ENCODE measurements at regions not wholly inside any gene's neighbourhood (a gene's known extent, or its start where the extent isn't known, plus 50 kb on each side); places are given as distances from the start of the nearest gene placed in this dataset.
A peak's percentile ranks its signal among the peaks of the same experiment; 100 is the strongest.
"Not testable (repeated sequence)": the region's sequence is repeated elsewhere in the genome, so short reads cannot be mapped to it uniquely, and the experiment has no call there.

GRCh38 chr18:59065684-59066083 lies 74.0 kb upstream of the SEC11C start:
- DNase-seq (ENCODE audit: low read depth in 6 of 9, low spot score in 9 of 9), result no peak
- peaks cover 0 to 5% of the 10 kb centered on the region in 2 donors for H3K27me3 ChIP-seq (ENCODE audit: control insufficient read depth in 2 of 2, insufficient read depth in 1 of 2, low read length in 1 of 2)
- no peak overlapping the region for H3K4me3 ChIP-seq (ENCODE audit: low read length in 2 of 2)
- H3K36me3 ChIP-seq (ENCODE audit: control insufficient read depth in 2 of 2, insufficient read depth in 2 of 2, low read length in 1 of 2), result no peaks in the 10 kb centered on the region
- no peak overlapping the region for H3K27ac ChIP-seq (ENCODE audit: low read depth in 1 of 2, low read length in 1 of 2)
- WGBS, result 96% methylated on average over 6 of the region's 6 CpGs
- no peaks in the 10 kb centered on the region for H3K9me3 ChIP-seq (ENCODE audit: control insufficient read depth in 2 of 2, insufficient read depth in 1 of 2, low read length in 1 of 2)
- H3K4me1 ChIP-seq (ENCODE audit: control insufficient read depth in 2 of 2, insufficient read depth in 2 of 2, low read length in 2 of 2), result no peaks in the 10 kb centered on the region

DNA sequence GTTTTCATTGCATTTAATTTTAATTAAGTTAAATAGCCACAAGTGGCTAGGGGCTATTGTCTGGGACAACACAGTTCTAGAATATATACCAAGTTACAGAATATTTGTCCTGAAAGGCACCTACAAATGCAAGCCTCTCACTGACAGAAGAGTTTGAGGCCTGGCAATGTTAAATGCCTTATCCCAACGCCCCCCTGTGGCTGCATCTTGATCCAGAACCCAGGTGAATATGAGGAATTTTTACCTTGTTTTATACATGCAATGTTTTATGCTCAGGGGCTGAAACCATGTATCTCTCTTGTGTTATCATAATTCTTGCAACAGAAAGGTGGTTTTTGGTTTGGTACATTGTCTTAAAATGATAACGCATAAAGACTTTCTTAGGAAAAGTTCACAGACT lies 71.8 kb upstream of the SEC11C start:
- no peak overlapping the region for H3K27ac ChIP-seq (ENCODE audit: low read depth in 1 of 2, low read length in 1 of 2)
- no peaks in the 10 kb centered on the region for H3K9me3 ChIP-seq (ENCODE audit: control insufficient read depth in 2 of 2, insufficient read depth in 1 of 2, low read length in 1 of 2)
- no peaks in the 10 kb centered on the region for H3K36me3 ChIP-seq (ENCODE audit: control insufficient read depth in 2 of 2, insufficient read depth in 2 of 2, low read length in 1 of 2)
- H3K4me1 ChIP-seq (ENCODE audit: control insufficient read depth in 2 of 2, insufficient read depth in 2 of 2, low read length in 2 of 2), result no peaks in the 10 kb centered on the region
- no peak for DNase-seq (ENCODE audit: low read depth in 6 of 9, low spot score in 9 of 9)
- 70% methylated on average over 2 of the region's 2 CpGs for WGBS
- H3K4me3 ChIP-seq (ENCODE audit: low read length in 2 of 2), result no peak overlapping the region
- peaks cover 0 to 2% of the 10 kb centered on the region in 2 donors for H3K27me3 ChIP-seq (ENCODE audit: control insufficient read depth in 2 of 2, insufficient read depth in 1 of 2, low read length in 1 of 2)

GRCh38 chr18:59068276-59069071 lies 71.2 kb upstream of the SEC11C start:
- DNase-seq (ENCODE audit: low read depth in 6 of 9, low spot score in 9 of 9), result no peak
- peaks cover 0 to 2% of the 10 kb centered on the region in 2 donors for H3K27me3 ChIP-seq (ENCODE audit: control insufficient read depth in 2 of 2, insufficient read depth in 1 of 2, low read length in 1 of 2)
- H3K36me3 ChIP-seq (ENCODE audit: control insufficient read depth in 2 of 2, insufficient read depth in 2 of 2, low read length in 1 of 2), result no peaks in the 10 kb centered on the region
- 95% methylated on average over 12 of the region's 12 CpGs for WGBS
- no peaks in the 10 kb centered on the region for H3K4me1 ChIP-seq (ENCODE audit: control insufficient read depth in 2 of 2, insufficient read depth in 2 of 2, low read length in 2 of 2)
- no peak overlapping the region for H3K4me3 ChIP-seq (ENCODE audit: low read length in 2 of 2)
- no peak overlapping the region for H3K27ac ChIP-seq (ENCODE audit: low read depth in 1 of 2, low read length in 1 of 2)
- H3K9me3 ChIP-seq (ENCODE audit: control insufficient read depth in 2 of 2, insufficient read depth in 1 of 2, low read length in 1 of 2), result no peaks in the 10 kb centered on the region

GRCh38 chr18:59070181-59070912 lies 69.3 kb upstream of the SEC11C start:
- Histone ChIP-seq H3K4me1 (ENCODE audit: control insufficient read depth in 2 of 2, insufficient read depth in 2 of 2, low read length in 2 of 2) (no peaks in the 10 kb centered on the region), H3K4me3 (ENCODE audit: low read length in 2 of 2) (no peak overlapping the region), H3K27me3 (ENCODE audit: control insufficient read depth in 2 of 2, insufficient read depth in 1 of 2, low read length in 1 of 2) (peaks cover 0 to 2% of the 10 kb centered on the region in 2 donors), H3K36me3 (ENCODE audit: control insufficient read depth in 2 of 2, insufficient read depth in 2 of 2, low read length in 1 of 2) (no peaks in the 10 kb centered on the region), H3K9me3 (ENCODE audit: control insufficient read depth in 2 of 2, insufficient read depth in 1 of 2, low read length in 1 of 2) (no peaks in the 10 kb centered on the region), H3K27ac (ENCODE audit: low read depth in 1 of 2, low read length in 1 of 2) (no peak overlapping the region)
- WGBS, result 40% methylated on average over 19 of the region's 19 CpGs
- DNase-seq (ENCODE audit: low read depth in 6 of 9, low spot score in 9 of 9), result peak; percentile 37 to 81 (median 60)

GRCh38 chr18:59072727-59073421 lies 66.8 kb upstream of the SEC11C start:
- H3K9me3 ChIP-seq (ENCODE audit: control insufficient read depth in 2 of 2, insufficient read depth in 1 of 2, low read length in 1 of 2), result no peaks in the 10 kb centered on the region
- DNase-seq (ENCODE audit: low read depth in 6 of 9, low spot score in 9 of 9), result no peak
- no peak overlapping the region for H3K4me3 ChIP-seq (ENCODE audit: low read length in 2 of 2)
- no peaks in the 10 kb centered on the region for H3K4me1 ChIP-seq (ENCODE audit: control insufficient read depth in 2 of 2, insufficient read depth in 2 of 2, low read length in 2 of 2)
- 93% methylated on average over 6 of the region's 6 CpGs for WGBS
- H3K27ac ChIP-seq (ENCODE audit: low read depth in 1 of 2, low read length in 1 of 2), result no peak overlapping the region
- peaks cover 0 to 2% of the 10 kb centered on the region in 2 donors for H3K27me3 ChIP-seq (ENCODE audit: control insufficient read depth in 2 of 2, insufficient read depth in 1 of 2, low read length in 1 of 2)
- H3K36me3 ChIP-seq (ENCODE audit: control insufficient read depth in 2 of 2, insufficient read depth in 2 of 2, low read length in 1 of 2), result no peaks in the 10 kb centered on the region

DNA sequence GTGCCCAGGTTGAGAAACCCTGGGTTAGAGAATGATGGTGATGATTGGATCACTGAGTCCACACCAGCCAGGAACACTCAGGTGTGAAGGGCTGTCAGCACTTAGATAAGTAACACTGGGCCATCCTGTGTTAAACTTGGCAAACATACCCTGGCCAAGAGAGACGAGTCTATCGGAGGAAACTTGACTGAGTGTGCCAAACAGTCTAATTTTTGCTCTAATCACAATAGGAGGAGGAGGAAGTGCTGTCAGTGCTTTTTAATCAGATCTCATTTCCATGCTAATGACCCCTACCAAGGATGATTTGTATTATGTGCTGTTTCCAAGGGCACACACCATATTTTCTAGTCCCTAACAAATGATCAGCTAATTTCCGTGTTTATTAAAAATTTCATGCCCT lies 63.8 kb upstream of the SEC11C start:
- 97% methylated on average over 3 of the region's 3 CpGs for WGBS

GRCh38 chr18:59079264-59079663 lies 60.4 kb upstream of the SEC11C start:
- Histone ChIP-seq H3K27ac (ENCODE audit: low read depth in 1 of 2, low read length in 1 of 2) (no peak overlapping the region), H3K36me3 (ENCODE audit: control insufficient read depth in 2 of 2, insufficient read depth in 2 of 2, low read length in 1 of 2) (no peaks in the 10 kb centered on the region), H3K9me3 (ENCODE audit: control insufficient read depth in 2 of 2, insufficient read depth in 1 of 2, low read length in 1 of 2) (no peaks in the 10 kb centered on the region), H3K27me3 (ENCODE audit: control insufficient read depth in 2 of 2, insufficient read depth in 1 of 2, low read length in 1 of 2) (peaks cover 5 to 19% of the 10 kb centered on the region in 2 donors), H3K4me1 (ENCODE audit: control insufficient read depth in 2 of 2, insufficient read depth in 2 of 2, low read length in 2 of 2) (no peaks in the 10 kb centered on the region), H3K4me3 (ENCODE audit: low read length in 2 of 2) (no peak overlapping the region)
- WGBS, result 95% methylated on average over 4 of the region's 4 CpGs
- DNase-seq (ENCODE audit: low read depth in 6 of 9, low spot score in 9 of 9), result no peak

More for the DNA sequence above, 63.8 kb upstream of the SEC11C start:
- H3K4me3 ChIP-seq (ENCODE audit: low read length in 2 of 2), result no peak overlapping the region
- peaks cover 0 to 9% of the 10 kb centered on the region in 2 donors for H3K27me3 ChIP-seq (ENCODE audit: control insufficient read depth in 2 of 2, insufficient read depth in 1 of 2, low read length in 1 of 2)
- no peak overlapping the region for H3K27ac ChIP-seq (ENCODE audit: low read depth in 1 of 2, low read length in 1 of 2)
- no peaks in the 10 kb centered on the region for H3K4me1 ChIP-seq (ENCODE audit: control insufficient read depth in 2 of 2, insufficient read depth in 2 of 2, low read length in 2 of 2)
- no peak for DNase-seq (ENCODE audit: low read depth in 6 of 9, low spot score in 9 of 9)
- no peaks in the 10 kb centered on the region for H3K9me3 ChIP-seq (ENCODE audit: control insufficient read depth in 2 of 2, insufficient read depth in 1 of 2, low read length in 1 of 2)
- H3K36me3 ChIP-seq (ENCODE audit: control insufficient read depth in 2 of 2, insufficient read depth in 2 of 2, low read length in 1 of 2), result no peaks in the 10 kb centered on the region

- H3K9me3 ChIP-seq (ENCODE audit: control insufficient read depth in 2 of 2, insufficient read depth in 1 of 2, low read length in 1 of 2); H3K27ac ChIP-seq (ENCODE audit: low read depth in 1 of 2, low read length in 1 of 2); H3K4me3 ChIP-seq (ENCODE audit: low read length in 2 of 2); H3K4me1 ChIP-seq (ENCODE audit: control insufficient read depth in 2 of 2, insufficient read depth in 2 of 2, low read length in 2 of 2); DNase-seq (ENCODE audit: low read depth in 6 of 9, low spot score in 9 of 9); H3K36me3 ChIP-seq (ENCODE audit: control insufficient read depth in 2 of 2, insufficient read depth in 2 of 2, low read length in 1 of 2): not testable (repeated sequence)
- peaks cover 5 to 19% of the 10 kb centered on the region in 2 donors for H3K27me3 ChIP-seq (ENCODE audit: control insufficient read depth in 2 of 2, insufficient read depth in 1 of 2, low read length in 1 of 2)
- WGBS, result 97% methylated on average over 7 of the region's 7 CpGs
Measured at GRCh38 chr18:59079687-59080501, 59.8 kb upstream of the SEC11C start.

Data from thymus (tissue), 11 donors.